Spleen (tissue), 11 donors: ENCODE measurements at regions not wholly inside any gene's neighbourhood (a gene's known extent, or its start where the extent isn't known, plus 50 kb on each side); places are given as distances from the start of the nearest gene placed in this dataset.

Experiments
- DNase-seq: peaks from one replicate; pipeline ENCODE4 v3.0.0-alpha.2; 2020
- H3K27ac ChIP-seq, 8 donors: fragments of 200-600 bp; sonication (generic) in 7 of 8; 1 replicate in 4 of 8; 2 replicates in 4 of 8; pipeline versions ENCODE4 v1.5.0 to v1.8.0; 2016 to 2021; ENCODE audit warnings: inconsistent platforms in 4 of 8, mild to moderate bottlenecking in 4 of 8, moderate library complexity in 1 of 8
- H3K27me3 ChIP-seq, 7 donors: fragments of 200-600 bp; sonication (generic) in 6 of 7; replicated peaks in 1 of 7; 1 replicate in 4 of 7; 2 replicates in 3 of 7; pipeline versions ENCODE4 v1.5.0 to v1.8.0; 2016 to 2021; ENCODE audit warnings: inconsistent platforms in 3 of 7, mild to moderate bottlenecking in 1 of 7
- H3K36me3 ChIP-seq, 6 donors: fragments of 200-600 bp; sonication (generic) in 5 of 6; 1 replicate in 4 of 6; 2 replicates in 2 of 6; pipeline versions ENCODE4 v1.5.0 to v1.8.0; 2016 to 2021; ENCODE audit warnings: inconsistent platforms in 2 of 6
- H3K4me1 ChIP-seq, 6 donors: fragments of 200-600 bp; sonication (generic) in 5 of 6; 1 replicate in 3 of 6; 2 replicates in 3 of 6; pipeline versions ENCODE4 v1.5.0 to v1.8.0; 2016 to 2021; ENCODE audit warnings: inconsistent platforms in 3 of 6
- H3K4me3 ChIP-seq, 8 donors: fragments of 200-600 bp; sonication (generic) in 7 of 8; 1 replicate in 4 of 8; 2 replicates in 4 of 8; pipeline versions ENCODE4 v1.5.0 to v1.8.0; 2016 to 2021; ENCODE audit warnings: inconsistent platforms in 4 of 8, mild to moderate bottlenecking in 4 of 8, moderate library complexity in 2 of 8
- H3K9me3 ChIP-seq, 8 donors: fragments of 200-600 bp; sonication (generic) in 7 of 8; 1 replicate in 4 of 8; 2 replicates in 4 of 8; pipeline versions ENCODE4 v1.5.0 to v1.8.0; 2016 to 2021; ENCODE audit warnings: inconsistent platforms in 4 of 8
- POLR2A ChIP-seq, 3 donors: fragments of 450-650 bp; IDR thresholded peaks; one replicate each; pipeline ENCODE4 v1.5.1; 2017; ENCODE audit warnings: antibody characterized with exemption in 3 of 3, mild to moderate bottlenecking in 1 of 3
- POLR2AphosphoS5 ChIP-seq, 3 donors: sonication (generic); formaldehyde crosslinking; IDR thresholded peaks; one replicate each; pipeline ENCODE4 v1.5.1; 2017; ENCODE audit warnings: antibody characterized with exemption in 3 of 3
- WGBS, 5 donors: extraction: QIAGEN DNeasy Blood & Tissue Kit in 3 of 5; methylation state at CpG; one replicate each; pipeline versions ENCODE4 v1.1.5 to v1.1.7; 2013 to 2018; 5-methylcytosine and 5-hydroxymethylcytosine counted together
- intact Hi-C: fragments of 100-400 bp; cut with DNase I; formaldehyde crosslinking; loops from one replicate; pipeline ENCODE4 v1.15.0; 2023; ENCODE audit warnings: low total_unique reads
- TF ChIP-seq, protein P1 (sequence below), 11 experiments: fragments of 200-600 bp in 7 of 11; fragments of 450-650 bp in 4 of 11; sonication (generic) in 4 of 11; IDR thresholded peaks in 8 of 11; conservative IDR thresholded peaks in 3 of 11; 1 replicate in 7 of 11; 2 replicates in 4 of 11; pipeline versions ENCODE4 v1.4.0 to v1.8.0; 2016 to 2021; ENCODE audit warnings: antibody characterized with exemption in 11 of 11, inconsistent platforms in 4 of 11, mild to moderate bottlenecking in 1 of 11
- donor health status: healthy with polysubstance abuse.
- donor health status: DM: no; HTN: no; CAD: no; lungs with moderate emphysema.
- donor health status: DM: no; HTN: no; CAD: no.
- donor health status: Bipolar disorder and iron deficiency.
- donor health status: healthy.
- donor health status: DM: no; HTN: no; CAD: no.
- donor health status: DM: yes; HTN: yes; CAD: no.

DNA sequence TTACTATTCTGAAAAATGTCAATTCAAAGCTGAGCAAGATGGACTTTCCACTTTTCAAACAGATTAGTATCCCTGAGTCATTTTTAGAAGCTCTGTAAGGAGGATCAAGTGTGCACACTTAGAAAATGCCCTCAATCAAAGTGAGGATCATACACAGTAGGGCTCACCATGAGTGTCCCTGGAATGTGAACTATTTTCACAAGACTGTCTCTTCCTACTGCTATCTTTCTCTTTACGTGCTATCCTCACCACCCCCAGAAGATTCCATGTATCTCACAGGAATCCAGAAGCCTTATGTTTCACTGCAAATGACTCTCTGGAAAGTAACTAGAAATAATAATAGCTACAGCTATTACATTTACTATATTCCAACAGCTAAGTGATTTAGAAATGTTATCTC lies 349.9 kb upstream of the TGFBR2 start:
- H3K4me1 ChIP-seq = no peaks in the 10 kb centered on the region
- H3K27ac ChIP-seq = no peak overlapping the region
- H3K9me3 ChIP-seq = peaks cover 0 to 3% (median 0%) of the 10 kb centered on the region in 8 donors
- 78 to 94% (median 93%) methylated on average over 1 of the region's 1 CpG for WGBS, 5 donors
- H3K27me3 ChIP-seq = no peaks in the 10 kb centered on the region
- DNase-seq = no peak
- no peak overlapping the region for H3K4me3 ChIP-seq
- no peaks in the 10 kb centered on the region for H3K36me3 ChIP-seq
- intact Hi-C loops = no loop called here
- TF ChIP-seq POLR2AphosphoS5 (IDR thresholded peaks at IDR 0.05) = no peak
- no peak for TF ChIP-seq POLR2A (IDR thresholded peaks at IDR 0.05)
- TF ChIP-seq, protein P1, sequence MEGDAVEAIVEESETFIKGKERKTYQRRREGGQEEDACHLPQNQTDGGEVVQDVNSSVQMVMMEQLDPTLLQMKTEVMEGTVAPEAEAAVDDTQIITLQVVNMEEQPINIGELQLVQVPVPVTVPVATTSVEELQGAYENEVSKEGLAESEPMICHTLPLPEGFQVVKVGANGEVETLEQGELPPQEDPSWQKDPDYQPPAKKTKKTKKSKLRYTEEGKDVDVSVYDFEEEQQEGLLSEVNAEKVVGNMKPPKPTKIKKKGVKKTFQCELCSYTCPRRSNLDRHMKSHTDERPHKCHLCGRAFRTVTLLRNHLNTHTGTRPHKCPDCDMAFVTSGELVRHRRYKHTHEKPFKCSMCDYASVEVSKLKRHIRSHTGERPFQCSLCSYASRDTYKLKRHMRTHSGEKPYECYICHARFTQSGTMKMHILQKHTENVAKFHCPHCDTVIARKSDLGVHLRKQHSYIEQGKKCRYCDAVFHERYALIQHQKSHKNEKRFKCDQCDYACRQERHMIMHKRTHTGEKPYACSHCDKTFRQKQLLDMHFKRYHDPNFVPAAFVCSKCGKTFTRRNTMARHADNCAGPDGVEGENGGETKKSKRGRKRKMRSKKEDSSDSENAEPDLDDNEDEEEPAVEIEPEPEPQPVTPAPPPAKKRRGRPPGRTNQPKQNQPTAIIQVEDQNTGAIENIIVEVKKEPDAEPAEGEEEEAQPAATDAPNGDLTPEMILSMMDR (IDR thresholded peaks at IDR 0.05 in 8 of 11, conservative IDR thresholded peaks at IDR 0.05 in 3 of 11) = no peak

GRCh38 chr3:30258426-30259392 lies 347.7 kb upstream of the TGFBR2 start:
- intact Hi-C loops = no loop called here
- no peaks in the 10 kb centered on the region for H3K27me3 ChIP-seq
- TF ChIP-seq POLR2A (IDR thresholded peaks at IDR 0.05) (no peak), POLR2AphosphoS5 (IDR thresholded peaks at IDR 0.05) (no peak)
- TF ChIP-seq, protein P1 (IDR thresholded peaks at IDR 0.05 in 8 of 11, conservative IDR thresholded peaks at IDR 0.05 in 3 of 11) = no peak
- peaks cover 0 to 3% (median 0%) of the 10 kb centered on the region in 8 donors for H3K9me3 ChIP-seq
- 86 to 94% (median 92%) methylated on average over 4 of the region's 4 CpGs for WGBS, 5 donors
- no peak overlapping the region for H3K27ac ChIP-seq
- no peak for DNase-seq
- H3K4me1 ChIP-seq = peaks cover 0 to 18% (median 10%) of the 10 kb centered on the region in 6 donors
- no peaks in the 10 kb centered on the region for H3K36me3 ChIP-seq
- H3K4me3 ChIP-seq = no peak overlapping the region

GRCh38 chr3:30259730-30260129 lies 346.7 kb upstream of the TGFBR2 start:
- Histone ChIP-seq H3K4me1 (peaks cover 0 to 21% (median 10%) of the 10 kb centered on the region in 6 donors), H3K27ac (no peak overlapping the region), H3K9me3 (peaks cover 0 to 3% (median 0%) of the 10 kb centered on the region in 8 donors), H3K27me3 (no peaks in the 10 kb centered on the region), H3K4me3 (no peak overlapping the region), H3K36me3 (no peaks in the 10 kb centered on the region)
- intact Hi-C loops = no loop called here
- WGBS, 5 donors = 86 to 96% (median 92%) methylated on average over 2 of the region's 2 CpGs
- DNase-seq = no peak
- TF ChIP-seq, protein P1 (IDR thresholded peaks at IDR 0.05 in 8 of 11, conservative IDR thresholded peaks at IDR 0.05 in 3 of 11) = no peak
- no peak for TF ChIP-seq POLR2A (IDR thresholded peaks at IDR 0.05)
- no peak for TF ChIP-seq POLR2AphosphoS5 (IDR thresholded peaks at IDR 0.05)

GRCh38 chr3:30260762-30261161 lies 345.6 kb upstream of the TGFBR2 start:
- Histone ChIP-seq H3K27ac (no peak overlapping the region), H3K36me3 (no peaks in the 10 kb centered on the region), H3K4me1 (peaks cover 0 to 21% (median 10%) of the 10 kb centered on the region in 6 donors), H3K9me3 (peaks cover 0 to 9% (median under 1%) of the 10 kb centered on the region in 8 donors), H3K27me3 (no peaks in the 10 kb centered on the region), H3K4me3 (no peak overlapping the region)
- TF ChIP-seq, protein P1 (IDR thresholded peaks at IDR 0.05 in 8 of 11, conservative IDR thresholded peaks at IDR 0.05 in 3 of 11) = no peak
- TF ChIP-seq POLR2A (IDR thresholded peaks at IDR 0.05) (no peak), POLR2AphosphoS5 (IDR thresholded peaks at IDR 0.05) (no peak)
- 54 to 70% (median 58%) methylated on average over 3 of the region's 3 CpGs for WGBS, 5 donors
- no peak for DNase-seq
- intact Hi-C loops = no loop called here
